ENCODE measurements at regions not wholly inside any gene's neighbourhood (a gene's known extent, or its start where the extent isn't known, plus 50 kb on each side); places are given as distances from the start of the nearest gene placed in this dataset.

- TF ChIP-seq CTCF (CRISPR knock-in tag; IDR thresholded peaks at IDR 0.05) (no peak), PHF8 (CRISPR knock-in tag; IDR thresholded peaks at IDR 0.05) (no peak), RFX5 (IDR thresholded peaks at IDR 0.05; ENCODE audit: low read depth, low read length) (no peak), KDM1A (CRISPR knock-in tag; IDR thresholded peaks at IDR 0.05) (no peak), REST (IDR thresholded peaks at IDR 0.05; ENCODE audit: borderline replicate concordance in 1 of 2, low read depth in 1 of 2, low read length in 2 of 2) (no peak), EP300 (IDR thresholded peaks at IDR 0.05; ENCODE audit: low read depth in 2 of 2, low read length in 2 of 2) (no peak), EP300 (CRISPR knock-in tag; IDR thresholded peaks at IDR 0.05; ENCODE audit: borderline replicate concordance) (no peak), ZNF629 (CRISPR knock-in tag; conservative IDR thresholded peaks at IDR 0.05) (no peak), ZBTB4 (CRISPR knock-in tag; IDR thresholded peaks at IDR 0.05; ENCODE audit: borderline replicate concordance) (no peak), HDAC6 (IDR thresholded peaks at IDR 0.05; ENCODE audit: low read depth, low read length) (no peak), JUNB (CRISPR knock-in tag; IDR thresholded peaks at IDR 0.05; ENCODE audit: borderline replicate concordance) (no peak)
Measured at GRCh38 chr13:78036841-78037240, 118.2 kb upstream of the EDNRB start.

Data from HepG2 (cell line).